ENCODE measurements at regions not wholly inside any gene's neighbourhood (a gene's known extent, or its start where the extent isn't known, plus 50 kb on each side); places are given as distances from the start of the nearest gene placed in this dataset.
"Not testable (repeated sequence)": the region's sequence is repeated elsewhere in the genome, so short reads cannot be mapped to it uniquely, and the experiment has no call there.

DNA sequence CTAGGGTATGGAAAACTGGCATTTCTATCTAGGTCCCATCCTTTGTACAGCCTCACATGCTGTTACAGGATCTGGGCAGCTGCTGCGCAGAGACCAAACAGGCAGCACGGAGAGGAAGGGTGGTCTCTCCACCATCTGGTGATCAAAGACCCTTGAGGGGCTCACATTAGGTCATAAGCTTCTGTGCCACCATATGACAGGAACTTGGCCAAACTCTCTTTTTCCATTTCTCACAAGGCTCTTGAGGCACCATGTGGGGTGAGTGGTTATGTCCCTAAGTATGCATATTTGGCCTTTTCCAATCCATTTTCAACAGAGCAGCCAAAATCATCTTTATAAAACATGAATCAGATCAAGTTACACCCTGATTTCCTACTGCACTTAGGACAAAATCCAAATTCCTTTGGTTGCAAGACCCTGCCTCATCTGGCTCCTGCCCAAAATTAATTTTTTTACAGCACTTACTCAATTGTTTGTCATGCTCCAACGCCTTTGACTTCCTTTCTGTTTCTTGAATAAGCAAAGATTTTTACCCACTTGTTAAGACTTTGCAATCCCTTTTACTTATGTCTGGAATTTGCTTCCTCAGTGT lies 730.0 kb downstream of the MAT2B start:
- Histone ChIP-seq H3K9me3 (no peaks in the 10 kb centered on the region), H3K27ac (no peak overlapping the region), H3K4me1 (no peaks in the 10 kb centered on the region), H3K4me3 (no peak overlapping the region), H3K36me3 (no peaks in the 10 kb centered on the region), H3K27me3 (no peaks in the 10 kb centered on the region)
- TF ChIP-seq, protein P1, sequence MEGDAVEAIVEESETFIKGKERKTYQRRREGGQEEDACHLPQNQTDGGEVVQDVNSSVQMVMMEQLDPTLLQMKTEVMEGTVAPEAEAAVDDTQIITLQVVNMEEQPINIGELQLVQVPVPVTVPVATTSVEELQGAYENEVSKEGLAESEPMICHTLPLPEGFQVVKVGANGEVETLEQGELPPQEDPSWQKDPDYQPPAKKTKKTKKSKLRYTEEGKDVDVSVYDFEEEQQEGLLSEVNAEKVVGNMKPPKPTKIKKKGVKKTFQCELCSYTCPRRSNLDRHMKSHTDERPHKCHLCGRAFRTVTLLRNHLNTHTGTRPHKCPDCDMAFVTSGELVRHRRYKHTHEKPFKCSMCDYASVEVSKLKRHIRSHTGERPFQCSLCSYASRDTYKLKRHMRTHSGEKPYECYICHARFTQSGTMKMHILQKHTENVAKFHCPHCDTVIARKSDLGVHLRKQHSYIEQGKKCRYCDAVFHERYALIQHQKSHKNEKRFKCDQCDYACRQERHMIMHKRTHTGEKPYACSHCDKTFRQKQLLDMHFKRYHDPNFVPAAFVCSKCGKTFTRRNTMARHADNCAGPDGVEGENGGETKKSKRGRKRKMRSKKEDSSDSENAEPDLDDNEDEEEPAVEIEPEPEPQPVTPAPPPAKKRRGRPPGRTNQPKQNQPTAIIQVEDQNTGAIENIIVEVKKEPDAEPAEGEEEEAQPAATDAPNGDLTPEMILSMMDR (IDR thresholded peaks at IDR 0.05), result no peak
- DNase-seq (ENCODE audit: low spot score), result no peak

DNA sequence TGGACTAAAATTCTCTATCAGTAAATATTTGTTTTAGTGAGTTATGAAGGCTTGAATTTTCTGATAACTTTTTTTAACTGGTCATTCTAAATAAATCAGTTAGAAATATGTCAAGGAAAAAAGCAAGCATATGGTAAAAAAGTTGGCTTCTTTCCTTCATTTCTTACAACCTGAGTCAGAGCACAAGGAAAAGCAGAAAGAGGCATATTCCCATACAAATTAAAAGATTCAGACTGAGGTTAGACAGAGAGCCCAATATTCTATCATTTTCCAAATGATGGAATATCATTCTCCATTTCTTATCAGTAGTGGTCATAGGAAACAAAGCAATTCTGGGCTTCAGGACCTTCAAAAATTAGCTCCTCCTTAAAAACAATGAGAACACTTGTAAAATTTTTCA lies 732.1 kb downstream of the MAT2B start:
- H3K4me1 ChIP-seq, result no peaks in the 10 kb centered on the region
- no peak overlapping the region for H3K4me3 ChIP-seq
- H3K27me3 ChIP-seq, result no peaks in the 10 kb centered on the region
- no peak overlapping the region for H3K27ac ChIP-seq
- H3K36me3 ChIP-seq, result no peaks in the 10 kb centered on the region
- TF ChIP-seq, protein P1 (IDR thresholded peaks at IDR 0.05), result no peak
- no peaks in the 10 kb centered on the region for H3K9me3 ChIP-seq
- DNase-seq (ENCODE audit: low spot score), result no peak

DNA sequence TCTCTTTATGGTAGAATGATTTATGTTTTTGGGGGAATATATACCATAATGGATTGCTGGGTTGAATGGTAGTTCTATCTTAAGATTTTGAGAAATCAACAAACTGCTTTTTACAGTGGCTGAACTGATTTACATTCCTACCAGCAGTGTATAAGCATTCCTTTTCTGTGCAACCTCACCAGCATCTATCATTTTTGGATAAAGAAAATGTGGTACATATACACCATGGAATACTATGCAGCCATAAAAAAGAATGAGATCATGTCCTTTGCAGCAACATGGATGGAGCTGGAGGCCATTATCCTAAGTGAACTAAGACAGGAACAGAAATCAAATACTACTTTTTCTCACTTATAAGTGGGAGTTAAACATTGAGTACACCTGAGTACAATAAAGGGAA lies 746.4 kb downstream of the MAT2B start:
- not testable (repeated sequence) for H3K27me3 ChIP-seq; DNase-seq (ENCODE audit: low spot score); H3K36me3 ChIP-seq; H3K4me3 ChIP-seq; H3K27ac ChIP-seq; H3K4me1 ChIP-seq; H3K9me3 ChIP-seq

DNA sequence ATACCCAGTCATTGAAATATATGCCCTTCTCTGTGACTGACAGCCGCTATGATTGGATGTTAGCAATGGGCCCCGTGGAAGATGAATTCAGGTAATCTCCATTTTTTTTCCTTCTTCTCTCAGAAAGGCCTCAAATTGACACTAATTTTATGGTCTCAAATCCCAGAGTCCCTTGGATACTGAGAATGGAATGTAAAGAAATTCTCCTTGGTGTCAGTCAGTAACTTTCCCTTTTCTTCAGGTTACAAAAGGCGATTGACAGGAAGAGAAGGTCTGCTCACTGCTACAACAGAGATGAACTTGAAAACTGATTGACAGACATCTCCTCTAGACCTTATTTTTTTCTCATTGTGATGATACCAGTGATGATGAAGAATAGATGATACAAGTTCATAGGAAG lies 748.3 kb downstream of the MAT2B start:
- Histone ChIP-seq H3K27ac (no peak overlapping the region), H3K36me3 (no peaks in the 10 kb centered on the region), H3K9me3 (no peaks in the 10 kb centered on the region), H3K27me3 (no peaks in the 10 kb centered on the region), H3K4me3 (no peak overlapping the region), H3K4me1 (no peaks in the 10 kb centered on the region)
- no peak for DNase-seq (ENCODE audit: low spot score)
- TF ChIP-seq, protein P1 (IDR thresholded peaks at IDR 0.05), result no peak

DNA sequence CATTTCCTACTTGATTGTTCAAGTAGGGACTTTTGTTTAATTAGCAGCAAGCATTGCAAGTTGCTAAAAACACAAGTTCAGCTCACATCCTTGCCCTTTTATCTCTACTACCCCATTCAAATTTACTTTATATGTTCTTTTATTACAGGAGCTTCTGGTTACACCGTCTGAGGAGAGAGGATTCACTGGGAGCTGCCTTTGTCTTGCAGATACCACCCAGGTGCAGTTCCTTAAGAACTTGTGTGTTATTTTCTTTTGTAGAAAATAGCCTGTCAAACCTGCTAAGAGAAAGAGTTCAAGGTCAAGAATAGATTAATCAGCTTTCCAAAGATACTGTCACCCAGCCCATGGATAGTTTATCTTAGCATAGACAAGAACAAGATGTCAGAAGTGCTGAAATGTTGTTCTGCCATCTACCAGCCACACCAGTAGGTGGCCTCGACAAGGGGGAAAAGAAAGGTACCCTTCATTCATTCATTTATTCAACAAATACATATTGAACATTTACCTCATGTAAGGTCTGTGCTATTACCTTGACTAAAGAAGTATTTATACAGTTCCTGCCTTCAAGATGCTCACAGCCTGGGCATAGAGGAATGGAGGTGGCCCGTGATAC lies 750.3 kb downstream of the MAT2B start:
- TF ChIP-seq, protein P1 (IDR thresholded peaks at IDR 0.05), result no peak
- H3K27me3 ChIP-seq, result no peaks in the 10 kb centered on the region
- no peaks in the 10 kb centered on the region for H3K36me3 ChIP-seq
- H3K4me1 ChIP-seq, result no peaks in the 10 kb centered on the region
- no peak for DNase-seq (ENCODE audit: low spot score)
- H3K4me3 ChIP-seq, result no peak overlapping the region
- no peaks in the 10 kb centered on the region for H3K9me3 ChIP-seq
- no peak overlapping the region for H3K27ac ChIP-seq

DNA sequence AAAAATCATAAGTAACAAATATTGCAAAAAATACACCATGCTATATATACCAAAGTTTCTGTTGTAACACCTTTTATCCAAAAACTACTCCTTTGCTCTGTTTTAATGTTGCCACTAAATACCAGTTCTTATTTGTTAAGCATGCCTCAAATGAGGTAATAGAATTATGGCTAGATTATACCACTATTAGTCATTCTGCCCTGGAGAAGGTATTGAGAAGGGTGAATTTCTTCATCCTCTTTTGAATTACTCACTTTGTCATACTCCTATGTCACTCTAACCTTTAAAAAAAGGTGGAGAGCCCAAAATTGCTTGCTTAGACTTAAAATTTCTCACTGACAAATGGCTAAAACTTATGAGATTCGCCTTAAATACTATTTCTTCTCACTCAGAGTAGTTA lies 750.9 kb downstream of the MAT2B start:
- Histone ChIP-seq H3K27me3 (no peaks in the 10 kb centered on the region), H3K9me3 (no peaks in the 10 kb centered on the region), H3K4me1 (no peaks in the 10 kb centered on the region), H3K27ac (no peak overlapping the region), H3K36me3 (no peaks in the 10 kb centered on the region), H3K4me3 (no peak overlapping the region)
- TF ChIP-seq, protein P1 (IDR thresholded peaks at IDR 0.05), result no peak
- DNase-seq (ENCODE audit: low spot score), result no peak
